ENCODE measurements at regions not wholly inside any gene's neighbourhood (a gene's known extent, or its start where the extent isn't known, plus 50 kb on each side); places are given as distances from the start of the nearest gene placed in this dataset.

DNA sequence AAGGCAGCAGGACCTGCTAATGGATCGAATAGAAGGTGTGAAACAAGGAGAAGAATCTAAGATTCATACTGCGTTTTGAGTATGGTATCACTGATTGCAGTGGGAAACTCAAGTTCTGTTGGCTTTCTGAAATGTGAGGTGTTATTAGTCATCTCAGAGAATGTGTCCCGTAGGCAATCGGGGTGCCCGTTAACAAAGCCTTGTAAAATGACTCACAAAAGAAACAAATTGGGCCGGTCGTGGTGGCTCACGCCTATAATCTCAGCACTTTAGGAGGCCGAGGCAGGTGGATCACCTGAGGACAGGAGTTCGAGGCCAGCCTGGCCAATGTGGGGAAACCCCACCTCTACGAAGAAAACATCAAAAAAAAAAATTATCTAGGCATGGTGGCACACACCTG is 118.2 kb upstream of the C7orf33 start:
- DNase-seq (ENCODE audit: low read depth): no peak
- in situ Hi-C loops (cut with HindIII; ENCODE audit: low pct_unique_long_range_greater_than_20kb, low sequenced_read_pairs): no loop called here

DNA sequence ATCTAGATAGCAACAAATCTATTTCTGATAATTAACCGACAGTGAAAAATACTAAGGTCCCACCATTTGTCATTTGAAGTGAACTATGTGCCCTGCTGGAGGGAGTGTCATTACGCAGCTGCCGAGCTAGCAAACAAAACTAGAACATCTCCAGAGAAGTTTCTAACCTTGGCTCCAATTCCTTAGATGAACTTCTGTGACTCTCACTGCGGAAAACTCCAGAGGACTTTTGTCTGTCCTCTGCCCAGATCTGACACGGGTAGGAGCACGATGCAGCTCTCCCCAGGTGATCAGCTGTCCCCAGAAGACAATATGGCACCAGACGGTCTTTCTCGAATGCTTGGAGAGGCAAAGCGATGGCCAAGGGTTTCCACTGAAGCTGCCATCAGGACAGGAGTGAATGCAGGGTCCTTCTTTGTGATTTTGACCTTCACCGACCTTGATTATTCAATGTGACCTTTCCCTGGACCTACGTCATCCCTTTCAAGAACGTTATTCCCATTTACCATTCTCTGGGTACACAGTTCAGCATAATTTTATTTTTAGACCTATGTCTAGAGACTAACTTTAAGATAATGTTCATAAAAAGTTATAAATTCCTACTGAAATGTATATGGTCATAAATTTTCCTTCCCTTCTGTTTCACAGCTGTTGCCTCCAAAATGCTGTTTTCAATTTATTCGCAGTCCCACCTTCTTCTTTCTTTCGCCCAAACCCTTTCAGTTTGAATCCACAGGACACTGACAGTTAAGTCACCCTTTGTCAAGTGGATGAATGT is 116.7 kb upstream of the C7orf33 start:
- DNase-seq (ENCODE audit: low read depth): no peak
- in situ Hi-C loops (cut with HindIII; ENCODE audit: low pct_unique_long_range_greater_than_20kb, low sequenced_read_pairs): no loop called here

DNA sequence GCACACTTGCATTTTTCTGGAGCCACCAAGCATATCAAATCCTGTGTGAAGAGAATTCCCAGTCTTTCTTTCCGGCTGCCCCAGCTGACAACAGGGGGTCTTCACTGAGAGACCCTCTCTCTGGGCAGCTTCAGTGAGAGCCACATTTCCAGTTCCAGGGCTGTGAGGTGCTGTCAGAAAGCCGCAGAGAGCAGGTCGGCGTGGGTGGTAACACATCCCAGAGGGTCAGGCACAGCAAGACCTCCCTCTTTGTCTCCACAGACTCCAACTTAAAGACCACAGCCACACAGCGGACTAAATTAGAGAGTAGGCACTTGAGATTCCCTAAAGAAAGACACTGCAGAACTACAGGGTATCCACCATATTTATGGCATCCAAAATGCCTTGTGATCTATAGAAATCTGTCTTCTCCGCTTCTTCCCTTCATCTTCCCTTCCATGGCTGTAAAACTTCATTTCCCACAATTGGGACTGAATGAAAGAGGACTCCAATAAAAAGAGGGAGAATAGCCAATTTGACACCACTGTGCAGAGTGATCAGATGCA is 116.0 kb upstream of the C7orf33 start:
- no peak for DNase-seq (ENCODE audit: low read depth)
- in situ Hi-C loops (cut with HindIII; ENCODE audit: low pct_unique_long_range_greater_than_20kb, low sequenced_read_pairs): no loop called here

DNA sequence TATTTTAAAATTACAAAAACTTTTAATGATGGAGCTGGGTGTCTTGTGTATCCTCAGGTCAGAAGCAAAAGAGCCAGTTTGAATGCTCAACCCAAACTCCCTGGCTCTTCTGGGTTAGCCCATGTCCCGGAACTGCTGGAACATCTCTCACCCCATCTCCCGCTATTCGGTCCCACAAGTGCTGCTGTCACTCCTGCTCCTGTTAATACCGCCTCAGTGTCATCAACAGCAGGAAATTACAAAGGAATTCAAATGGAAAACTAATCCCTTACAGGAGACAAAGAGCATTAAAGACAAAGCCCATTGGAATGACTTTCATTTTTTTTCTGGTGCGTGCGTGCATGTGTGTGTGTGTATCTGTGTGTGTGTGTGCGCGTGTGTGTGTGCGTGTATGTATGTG is 112.0 kb upstream of the C7orf33 start:
- in situ Hi-C loops (cut with HindIII; ENCODE audit: low pct_unique_long_range_greater_than_20kb, low sequenced_read_pairs): no loop called here
- DNase-seq (ENCODE audit: low read depth): no peak

DNA sequence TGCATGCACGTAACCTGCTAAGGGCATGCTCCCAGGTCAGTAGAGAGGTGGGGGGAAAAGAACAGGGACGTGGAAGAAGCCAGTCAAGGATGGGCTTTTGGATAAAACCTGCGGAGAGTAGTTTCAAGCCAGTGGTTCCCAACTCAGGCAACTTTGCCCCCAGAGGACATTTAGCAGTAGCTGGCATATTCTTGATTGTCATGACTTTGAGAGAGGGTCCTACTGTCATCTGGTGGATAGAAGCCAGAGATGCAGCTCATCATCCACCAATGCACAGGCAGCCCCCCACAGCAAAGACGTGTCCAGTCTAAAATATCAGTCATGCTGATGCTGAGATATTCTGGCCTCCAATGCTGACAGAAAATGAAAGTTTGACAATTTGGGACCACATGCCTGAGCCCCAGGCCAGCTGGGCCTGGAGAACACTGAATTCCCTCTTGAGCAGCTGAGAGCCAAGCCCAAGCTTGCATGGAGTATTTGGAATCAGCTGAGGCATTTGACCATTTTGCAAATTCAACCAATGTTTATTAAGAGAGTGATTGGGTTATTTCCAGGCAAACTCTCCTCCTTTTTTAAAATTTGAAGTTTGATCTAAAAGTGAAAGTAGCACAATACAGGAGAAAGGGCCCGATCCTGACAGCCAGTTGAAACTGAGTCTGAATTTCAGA is 110.0 kb upstream of the C7orf33 start:
- no peak for DNase-seq (ENCODE audit: low read depth)
- in situ Hi-C loops (cut with HindIII; ENCODE audit: low pct_unique_long_range_greater_than_20kb, low sequenced_read_pairs): no loop called here

DNA sequence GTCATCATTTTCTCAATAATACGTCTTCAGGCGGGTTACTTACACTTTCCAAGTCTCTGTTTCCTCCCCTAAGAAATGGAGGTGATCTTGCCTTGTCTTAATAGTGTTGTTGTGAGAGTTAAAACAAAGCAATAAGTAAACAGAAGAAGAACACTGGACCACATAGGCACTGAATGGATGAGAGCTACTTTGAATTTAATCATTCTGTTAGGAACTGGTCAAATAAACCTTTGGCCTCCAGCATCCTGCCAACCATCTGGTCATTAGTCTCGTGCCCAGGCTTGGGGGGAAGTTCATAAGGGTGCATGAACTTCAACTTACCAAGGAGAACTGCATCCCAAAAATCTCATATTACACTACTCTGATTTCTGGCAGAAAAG is 109.4 kb upstream of the C7orf33 start:
- no peak for DNase-seq (ENCODE audit: low read depth)
- in situ Hi-C loops (cut with HindIII; ENCODE audit: low pct_unique_long_range_greater_than_20kb, low sequenced_read_pairs): no loop called here

DNA sequence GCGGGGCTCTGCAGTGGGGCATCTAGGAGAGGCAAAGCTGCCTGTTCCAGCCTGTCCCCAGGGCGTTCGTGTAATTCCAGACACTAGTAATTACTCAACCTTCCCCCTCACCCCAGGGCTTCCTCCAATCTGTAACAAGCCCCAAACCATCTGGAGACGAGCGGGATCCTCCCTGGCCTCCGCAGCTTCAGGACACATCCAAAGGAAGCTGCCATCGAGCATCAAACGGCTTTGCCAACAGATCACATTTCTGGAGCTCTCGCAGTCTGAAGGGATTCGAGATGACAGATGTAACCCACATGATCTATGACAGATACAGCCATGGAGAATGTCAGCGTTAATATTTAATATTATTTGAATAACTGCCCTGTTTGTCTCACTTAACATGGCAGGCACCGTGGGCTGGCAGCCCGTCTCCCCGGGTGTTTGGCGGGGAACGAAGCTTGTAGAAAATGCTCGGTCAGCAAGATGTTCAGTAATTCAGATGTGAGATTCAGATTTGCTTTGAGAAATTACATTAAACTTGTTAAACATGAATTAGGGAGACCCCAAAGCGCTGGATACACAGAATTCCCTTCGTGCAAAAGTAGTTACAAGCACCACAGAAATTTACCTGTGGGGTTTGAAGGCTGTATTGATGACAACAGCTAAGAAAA is 108.5 kb upstream of the C7orf33 start:
- no peak for DNase-seq (ENCODE audit: low read depth)
- in situ Hi-C loops (cut with HindIII; ENCODE audit: low pct_unique_long_range_greater_than_20kb, low sequenced_read_pairs): no loop called here

DNA sequence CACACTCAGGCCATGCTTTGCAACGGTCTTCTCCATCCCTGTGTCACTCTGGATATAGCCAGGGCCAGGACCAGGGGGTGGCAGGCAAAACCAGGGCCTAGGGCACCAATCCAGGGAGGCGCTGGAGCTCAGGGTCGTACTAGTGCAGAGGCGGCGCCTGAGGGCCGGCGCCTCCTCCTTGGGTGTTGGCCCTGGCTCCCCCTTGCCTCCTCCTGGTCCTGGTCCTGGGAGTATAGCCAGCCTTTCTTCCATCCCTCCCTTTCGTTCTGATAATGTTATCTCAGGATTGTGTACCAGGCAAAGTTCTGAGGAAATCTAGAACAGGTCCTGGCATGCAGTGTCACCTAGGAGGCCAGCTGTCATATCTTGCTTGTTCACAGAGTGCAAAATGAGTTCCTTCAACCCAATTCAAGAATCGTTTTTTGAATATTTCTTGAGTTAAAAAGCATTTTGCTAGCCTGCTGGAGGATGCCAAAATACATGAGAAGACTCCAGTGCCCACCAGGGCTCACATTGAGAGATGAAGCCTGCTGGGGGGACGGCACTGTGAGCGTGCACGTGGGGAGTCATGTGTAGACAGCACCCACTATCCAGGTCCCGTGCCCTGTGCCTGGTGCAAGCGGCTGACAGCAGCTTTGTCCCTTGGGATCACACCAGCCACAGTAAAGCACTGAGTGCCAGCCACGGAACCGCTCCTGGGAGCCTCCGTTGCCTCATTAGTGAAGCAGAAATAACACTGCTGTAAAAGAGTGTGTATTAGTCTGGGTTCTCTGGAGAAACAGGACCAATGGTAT is 106.9 kb upstream of the C7orf33 start:
- no peak for DNase-seq (ENCODE audit: low read depth)
- in situ Hi-C loops (cut with HindIII; ENCODE audit: low pct_unique_long_range_greater_than_20kb, low sequenced_read_pairs): no loop called here

DNA sequence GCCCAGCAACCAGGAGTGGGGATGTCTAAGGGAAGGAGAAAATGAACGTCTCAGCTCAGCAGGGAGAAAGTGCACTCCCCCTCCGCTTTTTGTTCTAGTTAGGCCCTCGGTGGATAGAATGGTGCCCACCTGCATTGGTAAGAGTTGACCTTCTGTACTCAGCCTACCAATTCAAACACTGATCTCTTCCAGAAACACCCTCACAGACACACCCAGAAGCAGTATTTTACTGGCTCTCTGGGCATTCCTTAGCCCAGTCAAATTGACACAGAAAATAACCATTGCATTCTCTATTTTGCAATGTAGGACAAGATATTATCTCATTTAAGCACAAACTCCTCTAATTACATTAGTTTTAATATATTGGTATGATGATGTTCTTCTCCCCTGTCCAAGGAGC is 106.1 kb upstream of the C7orf33 start:
- DNase-seq (ENCODE audit: low read depth): no peak
- in situ Hi-C loops (cut with HindIII; ENCODE audit: low pct_unique_long_range_greater_than_20kb, low sequenced_read_pairs): no loop called here

DNA sequence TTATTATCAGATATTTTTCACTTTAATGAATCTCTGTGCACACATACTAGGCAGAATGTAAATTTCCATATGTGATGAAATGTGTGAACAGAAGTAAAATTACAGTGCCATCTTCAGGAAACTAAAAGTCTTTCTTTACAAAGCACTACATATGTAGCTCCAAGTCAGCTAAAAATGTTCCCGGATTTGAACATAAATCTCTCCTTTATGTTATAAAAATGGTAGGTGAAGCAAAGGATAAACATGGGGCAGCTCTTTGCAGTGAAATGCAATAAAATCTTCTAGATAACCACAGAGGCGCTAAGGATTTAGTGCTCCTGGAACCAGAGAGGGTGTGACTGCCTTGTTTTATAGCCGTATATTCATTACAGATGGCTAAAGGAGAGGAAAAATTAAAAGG is 104.9 kb upstream of the C7orf33 start:
- in situ Hi-C loops (cut with HindIII; ENCODE audit: low pct_unique_long_range_greater_than_20kb, low sequenced_read_pairs): no loop called here
- DNase-seq (ENCODE audit: low read depth): no peak

DNA sequence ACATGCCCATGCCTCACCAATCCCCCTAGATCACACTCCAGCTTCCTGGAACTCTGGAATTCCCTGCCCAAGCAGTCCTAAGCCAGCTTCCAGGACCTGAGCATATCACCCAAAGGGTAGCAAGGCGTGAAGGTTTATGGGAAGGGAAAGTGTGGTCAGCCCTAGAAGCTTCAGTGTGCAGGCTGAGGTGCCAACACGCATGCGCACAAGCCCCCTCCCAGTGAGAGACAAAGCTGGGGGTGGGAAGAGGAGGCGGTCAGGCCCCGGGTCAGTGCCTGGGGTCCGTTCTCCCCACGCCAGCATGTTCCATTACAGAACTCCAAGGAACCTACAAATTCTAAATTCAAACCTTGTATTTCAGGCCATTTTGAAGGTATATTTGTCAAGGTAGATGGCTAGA is 103.6 kb upstream of the C7orf33 start:
- no peak for DNase-seq (ENCODE audit: low read depth)
- in situ Hi-C loops (cut with HindIII; ENCODE audit: low pct_unique_long_range_greater_than_20kb, low sequenced_read_pairs): no loop called here

DNA sequence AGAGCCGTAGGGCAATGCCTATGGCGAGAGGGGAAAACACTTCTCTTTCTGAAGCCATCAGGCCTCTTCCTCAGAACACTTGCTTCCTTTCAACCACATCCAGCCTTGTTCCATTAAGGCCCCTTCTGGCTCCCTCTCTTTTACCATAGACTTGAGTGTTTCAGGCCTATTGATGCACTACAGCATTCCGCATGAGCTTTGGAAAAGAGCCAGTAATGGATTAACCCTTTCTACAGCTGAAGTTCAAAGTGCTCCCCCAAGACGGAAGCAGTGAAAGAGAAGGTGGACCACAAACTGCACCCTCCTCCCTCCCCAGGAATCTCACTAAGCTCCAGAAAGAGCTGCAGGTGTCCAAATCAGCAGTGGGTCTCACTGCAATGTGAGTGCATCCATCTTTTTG is 102.7 kb upstream of the C7orf33 start:
- in situ Hi-C loops (cut with HindIII; ENCODE audit: low pct_unique_long_range_greater_than_20kb, low sequenced_read_pairs): no loop called here
- DNase-seq (ENCODE audit: low read depth): no peak

DNA sequence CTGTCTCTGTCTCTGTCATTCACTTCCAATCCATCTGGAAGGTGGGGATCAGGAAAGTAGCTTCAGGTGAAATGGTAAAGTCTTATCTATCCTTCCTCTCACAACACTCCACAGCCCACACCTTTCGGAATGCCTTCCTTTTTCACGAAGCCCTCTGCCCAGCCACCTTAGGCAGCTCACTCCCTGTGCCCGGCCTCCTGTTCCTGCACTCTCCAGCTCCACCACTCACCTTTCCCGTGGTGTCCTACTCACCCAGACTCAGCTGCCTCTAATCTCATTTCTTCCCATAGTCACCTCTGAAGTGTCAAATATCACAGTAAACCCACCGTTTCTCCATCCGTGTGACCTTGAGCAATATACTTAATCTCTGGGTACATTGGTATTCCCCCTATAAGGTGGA is 100.9 kb upstream of the C7orf33 start:
- DNase-seq (ENCODE audit: low read depth): no peak
- in situ Hi-C loops (cut with HindIII; ENCODE audit: low pct_unique_long_range_greater_than_20kb, low sequenced_read_pairs): no loop called here

DNA sequence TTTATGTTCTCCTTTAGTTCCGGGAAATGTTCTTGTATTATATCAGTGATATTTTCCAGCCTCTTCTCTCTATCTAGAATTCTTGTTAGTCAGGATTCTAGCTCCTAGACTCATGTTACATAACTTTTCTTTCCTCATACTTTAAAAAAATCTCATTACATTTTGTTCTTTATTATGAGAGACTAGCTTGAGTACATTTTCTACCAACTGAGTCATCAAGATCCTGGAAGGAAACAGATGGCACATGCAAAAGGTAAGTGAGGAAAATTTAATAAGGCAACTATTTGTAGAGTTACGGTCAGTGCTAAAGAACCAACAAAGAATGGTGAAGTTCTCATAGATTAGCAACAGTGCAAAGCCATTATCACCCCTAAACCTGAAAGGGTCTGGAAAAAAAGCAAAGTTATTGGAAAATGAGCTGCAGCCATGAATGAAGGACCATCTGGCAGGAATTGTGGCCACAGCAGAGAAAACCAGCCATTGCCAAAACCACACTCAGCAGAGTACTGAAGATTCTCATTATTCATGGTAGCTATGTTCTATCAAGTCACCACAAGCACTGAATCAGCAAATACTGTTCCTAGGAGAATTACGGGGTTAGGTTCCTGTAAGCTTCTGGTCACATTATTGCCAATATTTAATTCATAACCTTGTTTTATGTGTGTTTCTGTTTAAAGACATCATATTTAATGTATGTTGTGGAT is 98.3 kb upstream of the C7orf33 start:
- in situ Hi-C loops (cut with HindIII; ENCODE audit: low pct_unique_long_range_greater_than_20kb, low sequenced_read_pairs): no loop called here

DNA sequence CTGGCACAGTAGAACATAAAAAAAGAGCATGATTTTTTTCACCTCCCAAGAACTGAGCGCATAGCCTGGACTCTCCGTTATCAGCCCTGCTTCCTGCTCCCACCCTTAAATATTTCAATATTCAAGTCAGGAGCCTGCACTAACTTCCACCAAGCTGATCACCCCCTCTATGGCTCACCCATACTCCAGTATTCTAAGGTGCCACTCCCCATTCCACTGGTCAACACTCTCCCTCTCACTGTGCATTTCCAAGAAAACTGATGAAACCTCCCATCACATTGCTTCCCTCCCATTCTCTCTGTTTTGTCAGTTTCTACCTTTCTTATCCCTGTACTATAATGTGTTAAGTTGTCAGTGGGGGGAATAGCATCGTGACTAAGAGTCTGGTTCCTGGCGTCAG is 95.0 kb upstream of the C7orf33 start:
- in situ Hi-C loops (cut with HindIII; ENCODE audit: low pct_unique_long_range_greater_than_20kb, low sequenced_read_pairs): no loop called here
- DNase-seq (ENCODE audit: low read depth): no peak

More for the DNA sequence above, 98.3 kb upstream of the C7orf33 start:
- DNase-seq (ENCODE audit: low read depth): no peak

DNA sequence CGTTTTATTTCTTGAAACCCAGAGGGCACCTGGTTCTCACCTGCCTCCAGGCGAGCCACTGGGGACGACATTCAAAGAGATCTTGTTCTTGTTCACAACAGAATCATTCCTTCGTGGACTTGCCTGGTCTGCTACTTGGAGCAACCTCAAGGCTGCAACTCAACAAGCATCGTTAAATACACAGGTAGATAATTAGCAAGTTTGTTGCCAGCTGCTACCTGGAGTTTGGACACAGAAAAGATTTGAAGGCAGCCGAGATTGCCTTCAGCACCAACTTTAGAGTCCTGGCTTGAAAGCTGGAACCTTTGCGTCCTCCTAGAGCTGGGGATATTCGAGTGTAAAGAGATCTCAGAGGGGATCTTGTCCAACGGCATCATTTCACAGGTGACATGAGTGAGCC is 89.6 kb upstream of the C7orf33 start:
- DNase-seq (ENCODE audit: low read depth): no peak
- in situ Hi-C loops (cut with HindIII; ENCODE audit: low pct_unique_long_range_greater_than_20kb, low sequenced_read_pairs): no loop called here

DNA sequence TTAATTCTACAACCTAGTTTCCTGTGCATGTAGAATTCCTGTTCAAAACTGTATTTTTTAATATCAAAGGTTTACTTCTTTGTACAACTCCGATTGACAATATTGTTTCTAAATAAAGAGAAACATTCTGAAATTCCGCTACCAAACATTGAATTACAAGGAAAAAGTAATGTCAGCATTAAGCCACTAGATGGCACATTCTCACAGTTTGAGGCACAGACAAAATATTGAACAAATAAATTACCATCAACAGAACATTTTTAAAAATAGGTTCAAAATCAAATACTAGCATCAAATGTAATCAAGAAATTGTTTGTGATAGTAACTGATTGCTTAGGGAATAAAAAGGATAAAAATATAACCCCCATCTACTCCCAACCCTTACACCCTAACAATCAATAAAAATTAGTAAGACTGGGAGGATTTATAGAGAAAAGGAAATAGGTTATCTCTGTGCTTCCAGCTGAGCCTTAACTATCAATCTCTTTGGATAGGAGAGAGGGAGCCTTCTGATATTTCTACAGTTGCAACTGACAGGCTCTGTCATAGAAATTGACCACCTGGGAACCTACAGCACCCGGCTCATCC is 86.6 kb upstream of the C7orf33 start:
- peak; percentile 19 for DNase-seq (ENCODE audit: low read depth)
- in situ Hi-C loops (cut with HindIII; ENCODE audit: low pct_unique_long_range_greater_than_20kb, low sequenced_read_pairs): no loop called here

Data from Caki2 (cell line).